C4-2B (cell line): ENCODE measurements at regions not wholly inside any gene's neighbourhood (a gene's known extent, or its start where the extent isn't known, plus 50 kb on each side); places are given as distances from the start of the nearest gene placed in this dataset.

ENCODE experiments used
- CTCF ChIP-seq: fragments of 450-650 bp; conservative IDR thresholded peaks from 2 replicates; pipeline ENCODE4 v1.5.1; 2017; ENCODE audit warnings: mild to moderate bottlenecking
- ZFX ChIP-seq: fragments of 450-650 bp; IDR thresholded peaks from 2 replicates; pipeline ENCODE4 v1.6.1; 2017

GRCh38 chr3:76965122-76965725, 74.7 kb upstream of the ROBO2 start:
- TF ChIP-seq CTCF (no peak), ZFX (no peak)
